RWPE2 (cell line): ENCODE measurements at regions not wholly inside any gene's neighbourhood (a gene's known extent, or its start where the extent isn't known, plus 50 kb on each side); places are given as distances from the start of the nearest gene placed in this dataset.

ENCODE experiments used
- ATAC-seq: fragments of 200-7000 bp; cut with Tn5 transposase; 3 replicates; pipeline ENCODE4 v1.9.1; 2021; ENCODE audit warnings: low read depth
- DNase-seq: peaks from one replicate; pipeline ENCODE4 v3.0.0-alpha.2; 2020; ENCODE audit warnings: low spot score
- H3K27ac ChIP-seq: fragments of 450-650 bp; 2 replicates; pipeline ENCODE4 v1.5.1; 2017; ENCODE audit warnings: mild to moderate bottlenecking; ENCODE audit not compliant: poor library complexity, severe bottlenecking
- H3K27me3 ChIP-seq: fragments of 250-450 bp; sonication (Bioruptor Pico); 2 replicates; pipeline ENCODE4 v1.5.1; 2021; ENCODE audit warnings: mild to moderate bottlenecking, moderate library complexity; ENCODE audit not compliant: insufficient read depth, poor library complexity, severe bottlenecking
- H3K36me3 ChIP-seq: fragments of 250-450 bp; sonication (Bioruptor Pico); 2 replicates; pipeline ENCODE4 v1.5.1; 2020; ENCODE audit warnings: low read depth, mild to moderate bottlenecking, moderate library complexity
- H3K4me1 ChIP-seq: fragments of 250-450 bp; sonication (Bioruptor Pico); 2 replicates; pipeline ENCODE4 v1.5.1; 2021; ENCODE audit warnings: mild to moderate bottlenecking, moderate library complexity; ENCODE audit not compliant: insufficient read depth, poor library complexity, severe bottlenecking
- H3K4me3 ChIP-seq: fragments of 250-450 bp; sonication (Bioruptor Pico); 2 replicates; pipeline ENCODE4 v1.5.1; 2021; ENCODE audit warnings: mild to moderate bottlenecking, moderate library complexity; ENCODE audit not compliant: severe bottlenecking
- H3K9me3 ChIP-seq: fragments of 250-450 bp; sonication (Bioruptor Pico); 2 replicates; pipeline ENCODE4 v1.5.1; 2021; ENCODE audit warnings: mild to moderate bottlenecking, moderate library complexity; ENCODE audit not compliant: severe bottlenecking
- CTCF ChIP-seq: fragments of 450-650 bp; IDR thresholded peaks from one replicate; pipeline ENCODE4 v1.5.1; 2017; ENCODE audit warnings: mild to moderate bottlenecking, moderate library complexity; ENCODE audit not compliant: poor library complexity, severe bottlenecking

GRCh38 chr1:60151311-60151710 lies 77.7 kb upstream of the C1orf87 start:
- no peaks in the 10 kb centered on the region for H3K4me1 ChIP-seq
- ATAC-seq (no peak), DNase-seq (no peak)
- H3K36me3 ChIP-seq, result no peaks in the 10 kb centered on the region
- H3K4me3 ChIP-seq, result no peak overlapping the region
- H3K27me3 ChIP-seq, result peaks cover 5% of the 10 kb centered on the region
- no peak for TF ChIP-seq CTCF
- H3K9me3 ChIP-seq, result no peaks in the 10 kb centered on the region
- H3K27ac ChIP-seq, result no peak overlapping the region

GRCh38 chr1:60149251-60149650 lies 75.7 kb upstream of the C1orf87 start:
- no peaks in the 10 kb centered on the region for H3K36me3 ChIP-seq
- TF ChIP-seq CTCF, result no peak
- peaks cover 5% of the 10 kb centered on the region for H3K27me3 ChIP-seq
- H3K4me3 ChIP-seq, result no peak overlapping the region
- DNase-seq, result no peak
- ATAC-seq, result 0 out of 3 replicates have a peak, but pooled peaks have one; percentile 29
- H3K27ac ChIP-seq, result no peak overlapping the region
- no peaks in the 10 kb centered on the region for H3K4me1 ChIP-seq
- H3K9me3 ChIP-seq, result no peaks in the 10 kb centered on the region

GRCh38 chr1:60146884-60147283 lies 73.3 kb upstream of the C1orf87 start:
- H3K4me3 ChIP-seq, result no peak overlapping the region
- no peaks in the 10 kb centered on the region for H3K36me3 ChIP-seq
- TF ChIP-seq CTCF, result no peak
- H3K27ac ChIP-seq, result no peak overlapping the region
- ATAC-seq (no peak), DNase-seq (no peak)
- H3K27me3 ChIP-seq, result no peaks in the 10 kb centered on the region
- H3K4me1 ChIP-seq, result no peaks in the 10 kb centered on the region
- no peaks in the 10 kb centered on the region for H3K9me3 ChIP-seq

- H3K9me3 ChIP-seq, result no peaks in the 10 kb centered on the region
Measured at GRCh38 chr1:60145771-60146170, 72.2 kb upstream of the C1orf87 start.

More at GRCh38 chr1:60145771-60146170, 72.2 kb upstream of the C1orf87 start:
- no peak for ATAC-seq
- Histone ChIP-seq H3K4me1 (no peaks in the 10 kb centered on the region), H3K4me3 (no peak overlapping the region), H3K27ac (no peak overlapping the region), H3K27me3 (no peaks in the 10 kb centered on the region), H3K36me3 (no peaks in the 10 kb centered on the region)
- DNase-seq, result no peak
- no peak for TF ChIP-seq CTCF
